GM18858 (cell line): ENCODE measurements at regions not wholly inside any gene's neighbourhood (a gene's known extent, or its start where the extent isn't known, plus 50 kb on each side); places are given as distances from the start of the nearest gene placed in this dataset.
"Not testable (repeated sequence)": the region's sequence is repeated elsewhere in the genome, so short reads cannot be mapped to it uniquely, and the experiment has no call there.

Experiments
- ATAC-seq: cut with Tn5 transposase; IDR thresholded peaks from one replicate; pipeline ENCODE4 v1.9.1; 2021; ENCODE audit not compliant: unreplicated experiment

- ATAC-seq = no peak
These were observed 668.3 kb downstream of the UQCRFS1 start for GRCh38 chr19:28544451-28545261.

GRCh38 chr19:28543244-28543776, 669.6 kb downstream of the UQCRFS1 start:
- no peak for ATAC-seq

GRCh38 chr19:28542394-28543243, 670.3 kb downstream of the UQCRFS1 start:
- ATAC-seq = no peak

- no peak for ATAC-seq
These were observed 671.2 kb downstream of the UQCRFS1 start for GRCh38 chr19:28541602-28542393.

- ATAC-seq = no peak
These were observed 671.9 kb downstream of the UQCRFS1 start for GRCh38 chr19:28541029-28541428.

- not testable (repeated sequence) for ATAC-seq
These were observed 672.6 kb downstream of the UQCRFS1 start for GRCh38 chr19:28540385-28540784.

GRCh38 chr19:28539759-28540158, 673.2 kb downstream of the UQCRFS1 start:
- ATAC-seq = no peak

GRCh38 chr19:28538579-28538978, 674.4 kb downstream of the UQCRFS1 start:
- not testable (repeated sequence) for ATAC-seq

GRCh38 chr19:28537896-28538295, 675.1 kb downstream of the UQCRFS1 start:
- no peak for ATAC-seq

- ATAC-seq = no peak
These were observed 675.9 kb downstream of the UQCRFS1 start for GRCh38 chr19:28537079-28537478.

- no peak for ATAC-seq
These were observed 677.6 kb downstream of the UQCRFS1 start for GRCh38 chr19:28535352-28535775.

- no peak for ATAC-seq
These were observed 678.1 kb downstream of the UQCRFS1 start for GRCh38 chr19:28534766-28535351.

GRCh38 chr19:28532765-28533341, 680.1 kb downstream of the UQCRFS1 start:
- ATAC-seq = no peak

- ATAC-seq = no peak
These were observed 681.0 kb downstream of the UQCRFS1 start for GRCh38 chr19:28531979-28532378.

GRCh38 chr19:28530406-28531035, 682.4 kb downstream of the UQCRFS1 start:
- no peak for ATAC-seq

- no peak for ATAC-seq
These were observed 686.9 kb downstream of the UQCRFS1 start for GRCh38 chr19:28526038-28526437.

- ATAC-seq = no peak
These were observed 689.3 kb downstream of the UQCRFS1 start for GRCh38 chr19:28523619-28524018.

GRCh38 chr19:28522545-28522922, 690.4 kb downstream of the UQCRFS1 start:
- no peak for ATAC-seq

- no peak for ATAC-seq
These were observed 691.1 kb downstream of the UQCRFS1 start for GRCh38 chr19:28521614-28522544.
